Neural progenitor cell (in vitro differentiated cells): ENCODE measurements at regions not wholly inside any gene's neighbourhood (a gene's known extent, or its start where the extent isn't known, plus 50 kb on each side); places are given as distances from the start of the nearest gene placed in this dataset.

Source experiments
- DNase-seq: peaks from one replicate; pipeline ENCODE4 v3.0.0-alpha.2; 2016; ENCODE audit warnings: low spot score
- H2AFZ ChIP-seq: fragments of 200-600 bp; sonication (generic); replicated peaks from 2 replicates; pipeline ENCODE4 v1.6.1; 2016; ENCODE audit warnings: antibody characterized with exemption
- H3F3A ChIP-seq: fragments of 200-600 bp; sonication (generic); 2 replicates; pipeline ENCODE4 v1.6.1; 2016; ENCODE audit warnings: antibody characterized with exemption, low read depth
- H3K27ac ChIP-seq: fragments of 200-600 bp; sonication (generic); 2 replicates; pipeline ENCODE4 v1.5.1; 2016; ENCODE audit warnings: mild to moderate bottlenecking
- H3K27me3 ChIP-seq: fragments of 200-600 bp; sonication (generic); 2 replicates; pipeline ENCODE4 v1.6.1; 2016; ENCODE audit warnings: mild to moderate bottlenecking, moderate library complexity
- H3K36me3 ChIP-seq: fragments of 200-600 bp; sonication (generic); 2 replicates; pipeline ENCODE4 v1.5.1; 2016
- H3K4me1 ChIP-seq: fragments of 200-600 bp; sonication (generic); 2 replicates; pipeline ENCODE4 v1.6.1; 2016; ENCODE audit warnings: mixed run types
- H3K4me2 ChIP-seq: fragments of 200-600 bp; sonication (generic); 2 replicates; pipeline ENCODE4 v1.6.1; 2016
- H3K4me3 ChIP-seq: fragments of 200-600 bp; sonication (generic); 2 replicates; pipeline ENCODE4 v1.5.1; 2016
- H3K79me2 ChIP-seq: fragments of 200-600 bp; sonication (generic); 2 replicates; pipeline ENCODE4 v1.6.1; 2016; ENCODE audit warnings: low read depth
- H3K9ac ChIP-seq: fragments of 200-600 bp; sonication (generic); 2 replicates; pipeline ENCODE4 v1.6.1; 2016
- H3K9me3 ChIP-seq: fragments of 200-600 bp; sonication (generic); 2 replicates; pipeline ENCODE4 v1.5.1; 2016; ENCODE audit warnings: low read depth
- H4K20me1 ChIP-seq: fragments of 200-600 bp; sonication (generic); 2 replicates; pipeline ENCODE4 v1.6.1; 2016; ENCODE audit warnings: low read depth
- H3K27ac Mint-ChIP-seq: 3 replicates; pipeline ENCODE4 v1.8.0; 2021; ENCODE audit warnings: mixed read lengths
- H3K27me3 Mint-ChIP-seq: 2 replicates; pipeline ENCODE4 v1.8.0; 2022; ENCODE audit warnings: low read depth, mild to moderate bottlenecking, inconsistent platforms, moderate library complexity, mixed read lengths; ENCODE audit not compliant: insufficient read depth
- H3K36me3 Mint-ChIP-seq: 3 replicates; pipeline ENCODE4 v1.8.0; 2021; ENCODE audit warnings: mixed read lengths
- H3K4me1 Mint-ChIP-seq: 3 replicates; pipeline ENCODE4 v1.8.0; 2021; ENCODE audit warnings: mixed read lengths
- H3K4me3 Mint-ChIP-seq: 3 replicates; pipeline ENCODE4 v1.8.0; 2021; ENCODE audit warnings: mild to moderate bottlenecking, moderate library complexity, mixed read lengths
- H3K9me3 Mint-ChIP-seq: 3 replicates; pipeline ENCODE4 v1.8.0; 2020; ENCODE audit warnings: mixed read lengths
- EZH2 ChIP-seq: fragments of 200-600 bp; sonication (generic); IDR thresholded peaks from 2 replicates; pipeline ENCODE4 v1.6.1; 2017; ENCODE audit warnings: antibody characterized with exemption, mild to moderate bottlenecking, moderate library complexity
- EZH2phosphoT487 ChIP-seq: fragments of 200-600 bp; sonication (generic); IDR thresholded peaks from 2 replicates; pipeline ENCODE4 v1.6.1; 2017; ENCODE audit warnings: antibody characterized with exemption
- TF ChIP-seq, protein P1 (sequence below): fragments of 200-600 bp; sonication (generic); IDR thresholded peaks from 2 replicates; pipeline ENCODE4 v1.5.1; 2017; ENCODE audit warnings: antibody characterized with exemption, mild to moderate bottlenecking

DNA sequence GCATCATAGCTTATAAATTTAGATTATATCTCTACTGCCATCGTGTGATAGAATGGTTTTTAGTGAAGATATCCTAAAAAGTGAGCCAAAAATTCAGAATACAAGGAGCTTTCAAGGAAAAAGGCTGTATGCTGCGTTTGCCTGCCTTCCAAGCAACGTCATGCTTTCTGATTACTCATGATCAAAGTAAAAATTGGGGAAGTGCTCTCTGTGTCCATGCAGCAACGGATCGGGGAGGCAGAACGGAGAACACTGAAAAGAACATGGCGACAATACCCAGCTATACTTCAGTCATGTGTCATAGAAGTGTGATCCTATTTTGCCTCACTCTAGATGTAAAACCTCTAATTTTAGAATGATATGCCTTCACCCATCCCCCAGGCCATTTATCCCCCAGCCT, 185.7 kb downstream of the SUCLG1 start:
- no peak overlapping the region for H3K4me3 ChIP-seq
- TF ChIP-seq EZH2phosphoT487 (no peak), EZH2 (no peak)
- TF ChIP-seq, protein P1, sequence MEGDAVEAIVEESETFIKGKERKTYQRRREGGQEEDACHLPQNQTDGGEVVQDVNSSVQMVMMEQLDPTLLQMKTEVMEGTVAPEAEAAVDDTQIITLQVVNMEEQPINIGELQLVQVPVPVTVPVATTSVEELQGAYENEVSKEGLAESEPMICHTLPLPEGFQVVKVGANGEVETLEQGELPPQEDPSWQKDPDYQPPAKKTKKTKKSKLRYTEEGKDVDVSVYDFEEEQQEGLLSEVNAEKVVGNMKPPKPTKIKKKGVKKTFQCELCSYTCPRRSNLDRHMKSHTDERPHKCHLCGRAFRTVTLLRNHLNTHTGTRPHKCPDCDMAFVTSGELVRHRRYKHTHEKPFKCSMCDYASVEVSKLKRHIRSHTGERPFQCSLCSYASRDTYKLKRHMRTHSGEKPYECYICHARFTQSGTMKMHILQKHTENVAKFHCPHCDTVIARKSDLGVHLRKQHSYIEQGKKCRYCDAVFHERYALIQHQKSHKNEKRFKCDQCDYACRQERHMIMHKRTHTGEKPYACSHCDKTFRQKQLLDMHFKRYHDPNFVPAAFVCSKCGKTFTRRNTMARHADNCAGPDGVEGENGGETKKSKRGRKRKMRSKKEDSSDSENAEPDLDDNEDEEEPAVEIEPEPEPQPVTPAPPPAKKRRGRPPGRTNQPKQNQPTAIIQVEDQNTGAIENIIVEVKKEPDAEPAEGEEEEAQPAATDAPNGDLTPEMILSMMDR: no peak
- no peak overlapping the region for H3K9ac ChIP-seq
- no peaks in the 10 kb centered on the region for H3K4me1 Mint-ChIP-seq
- no peaks in the 10 kb centered on the region for H3K79me2 ChIP-seq
- no peaks in the 10 kb centered on the region for H3K4me1 ChIP-seq
- no peaks in the 10 kb centered on the region for H3K27me3 ChIP-seq
- H3K4me3 Mint-ChIP-seq: no peak overlapping the region
- no peak overlapping the region for H3K4me2 ChIP-seq
- no peaks in the 10 kb centered on the region for H3K36me3 Mint-ChIP-seq
- no peaks in the 10 kb centered on the region for H3K27me3 Mint-ChIP-seq
- no peak for DNase-seq
- H4K20me1 ChIP-seq: no peaks in the 10 kb centered on the region
- no peak overlapping the region for H2AFZ ChIP-seq
- no peaks in the 10 kb centered on the region for H3K9me3 Mint-ChIP-seq
- no peaks in the 10 kb centered on the region for H3K9me3 ChIP-seq
- H3F3A ChIP-seq: no peaks in the 10 kb centered on the region
- H3K27ac Mint-ChIP-seq: no peak overlapping the region
- H3K27ac ChIP-seq: no peak overlapping the region
- no peaks in the 10 kb centered on the region for H3K36me3 ChIP-seq

DNA sequence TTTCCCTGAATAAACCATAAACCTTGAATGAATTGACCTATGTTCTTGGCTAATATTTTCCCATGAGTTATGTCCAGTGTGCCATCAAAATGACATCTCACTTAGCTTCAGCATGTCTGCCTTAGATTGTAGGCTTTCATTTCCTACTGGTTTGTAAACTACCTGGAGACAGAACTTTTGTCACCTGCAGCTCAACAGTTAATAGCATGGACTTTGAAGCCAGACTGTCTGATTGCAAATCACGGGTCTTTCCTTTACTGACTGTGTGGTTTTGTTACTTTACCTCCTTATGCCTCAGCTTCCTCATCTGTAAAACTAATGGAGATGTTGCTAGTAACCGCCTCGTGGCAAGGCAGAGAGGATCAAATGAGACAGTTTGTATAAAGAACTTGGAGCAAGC, 187.1 kb downstream of the SUCLG1 start:
- no peak overlapping the region for H2AFZ ChIP-seq
- no peaks in the 10 kb centered on the region for H3K4me1 Mint-ChIP-seq
- H3K27me3 Mint-ChIP-seq: no peaks in the 10 kb centered on the region
- H3K36me3 Mint-ChIP-seq: no peaks in the 10 kb centered on the region
- H4K20me1 ChIP-seq: no peaks in the 10 kb centered on the region
- H3K36me3 ChIP-seq: no peaks in the 10 kb centered on the region
- no peak overlapping the region for H3K27ac ChIP-seq
- no peaks in the 10 kb centered on the region for H3K27me3 ChIP-seq
- H3K9me3 Mint-ChIP-seq: peaks cover 5% of the 10 kb centered on the region
- no peaks in the 10 kb centered on the region for H3K4me1 ChIP-seq
- no peak overlapping the region for H3K27ac Mint-ChIP-seq
- H3K9me3 ChIP-seq: no peaks in the 10 kb centered on the region
- no peak overlapping the region for H3K4me3 ChIP-seq
- no peak overlapping the region for H3K4me2 ChIP-seq
- TF ChIP-seq EZH2: no peak
- no peak for TF ChIP-seq EZH2phosphoT487
- TF ChIP-seq, protein P1: no peak
- H3K79me2 ChIP-seq: no peaks in the 10 kb centered on the region
- H3K9ac ChIP-seq: no peak overlapping the region
- H3K4me3 Mint-ChIP-seq: no peak overlapping the region
- no peaks in the 10 kb centered on the region for H3F3A ChIP-seq
- DNase-seq: no peak

- no peak for TF ChIP-seq EZH2phosphoT487
- TF ChIP-seq, protein P1: peak; percentile 54
- no peaks in the 10 kb centered on the region for H3F3A ChIP-seq
- no peak overlapping the region for H3K4me2 ChIP-seq
- no peaks in the 10 kb centered on the region for H3K79me2 ChIP-seq
- H3K4me3 ChIP-seq: no peak overlapping the region
- Mint-ChIP-seq H3K27ac (no peak overlapping the region), H3K36me3 (peaks cover 2% of the 10 kb centered on the region), H3K27me3 (peaks cover 7% of the 10 kb centered on the region), H3K9me3 (peaks cover 12% of the 10 kb centered on the region), H3K4me1 (peaks cover 10% of the 10 kb centered on the region), H3K4me3 (no peak overlapping the region)
- H2AFZ ChIP-seq: peak overlapping the region; percentile 0
- H3K9ac ChIP-seq: no peak overlapping the region
- DNase-seq: peak; percentile 48
- H3K36me3 ChIP-seq: no peaks in the 10 kb centered on the region
- H3K27me3 ChIP-seq: no peaks in the 10 kb centered on the region
- H3K27ac ChIP-seq: no peak overlapping the region
- peaks cover 8% of the 10 kb centered on the region for H3K9me3 ChIP-seq
- H4K20me1 ChIP-seq: no peaks in the 10 kb centered on the region
- H3K4me1 ChIP-seq: no peaks in the 10 kb centered on the region
Measured at GRCh38 chr2:84257831-84258230, 201.2 kb downstream of the SUCLG1 start.
